IMR-90 (cell line): ENCODE measurements at regions not wholly inside any gene's neighbourhood (a gene's known extent, or its start where the extent isn't known, plus 50 kb on each side); places are given as distances from the start of the nearest gene placed in this dataset.

Experiments
- CEBPB ChIP-seq: IDR thresholded peaks from 2 replicates; pipeline ENCODE4 v1.6.1; 2012; ENCODE audit warnings: low read depth, low read length, improper control_type of control experiment
- NFE2L2 ChIP-seq: fragments of 150-350 bp; IDR thresholded peaks from 2 replicates; pipeline ENCODE4 v1.6.1; 2016; ENCODE audit warnings: low read depth, mild to moderate bottlenecking, low read length
- POLR2A ChIP-seq: IDR thresholded peaks from 2 replicates; pipeline ENCODE4 v1.6.1; 2012; ENCODE audit warnings: mild to moderate bottlenecking, low read depth, low read length
- RAD21 ChIP-seq: IDR thresholded peaks from 2 replicates; pipeline ENCODE4 v1.6.1; 2012; ENCODE audit warnings: low read length, improper control_type of control experiment
- RCOR1 ChIP-seq: IDR thresholded peaks from 2 replicates; pipeline ENCODE4 v1.6.1; 2012; ENCODE audit warnings: mild to moderate bottlenecking, low read length, improper control_type of control experiment; ENCODE audit not compliant: insufficient replicate concordance
- TF ChIP-seq, protein P1 (sequence below): conservative IDR thresholded peaks from 2 replicates; pipeline ENCODE4 v1.5.1; 2012; ENCODE audit warnings: mild to moderate bottlenecking, low read depth, low read length, improper control_type of control experiment
- TF ChIP-seq, protein P2 (sequence below): fragments of 150-350 bp; IDR thresholded peaks from 2 replicates; pipeline ENCODE4 v1.6.1; 2016; ENCODE audit warnings: low read depth, mild to moderate bottlenecking, low read length, moderate library complexity, borderline replicate concordance

DNA sequence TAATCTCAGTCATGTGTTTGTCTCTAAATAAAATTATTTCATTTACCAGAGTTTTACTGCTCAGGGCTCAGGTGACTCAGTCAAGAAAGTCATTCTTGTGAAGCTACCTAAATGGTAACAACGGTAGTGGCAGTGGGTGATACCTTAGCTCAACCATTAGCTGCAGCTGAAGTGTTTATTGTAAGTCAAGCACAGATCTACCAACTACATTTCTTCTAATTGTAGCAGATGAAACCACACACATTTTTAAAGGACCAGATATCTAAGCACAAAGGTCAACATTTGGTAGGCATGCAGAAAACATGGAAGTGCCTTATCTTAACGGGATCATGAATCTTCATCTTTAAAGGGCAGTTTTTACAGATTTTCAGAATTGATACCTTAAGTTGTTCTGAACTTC, 79.1 kb downstream of the FAT4 start:
- TF ChIP-seq CEBPB (no peak), RAD21 (no peak), POLR2A (no peak), RCOR1 (no peak), NFE2L2 (no peak)
- TF ChIP-seq, protein P1, sequence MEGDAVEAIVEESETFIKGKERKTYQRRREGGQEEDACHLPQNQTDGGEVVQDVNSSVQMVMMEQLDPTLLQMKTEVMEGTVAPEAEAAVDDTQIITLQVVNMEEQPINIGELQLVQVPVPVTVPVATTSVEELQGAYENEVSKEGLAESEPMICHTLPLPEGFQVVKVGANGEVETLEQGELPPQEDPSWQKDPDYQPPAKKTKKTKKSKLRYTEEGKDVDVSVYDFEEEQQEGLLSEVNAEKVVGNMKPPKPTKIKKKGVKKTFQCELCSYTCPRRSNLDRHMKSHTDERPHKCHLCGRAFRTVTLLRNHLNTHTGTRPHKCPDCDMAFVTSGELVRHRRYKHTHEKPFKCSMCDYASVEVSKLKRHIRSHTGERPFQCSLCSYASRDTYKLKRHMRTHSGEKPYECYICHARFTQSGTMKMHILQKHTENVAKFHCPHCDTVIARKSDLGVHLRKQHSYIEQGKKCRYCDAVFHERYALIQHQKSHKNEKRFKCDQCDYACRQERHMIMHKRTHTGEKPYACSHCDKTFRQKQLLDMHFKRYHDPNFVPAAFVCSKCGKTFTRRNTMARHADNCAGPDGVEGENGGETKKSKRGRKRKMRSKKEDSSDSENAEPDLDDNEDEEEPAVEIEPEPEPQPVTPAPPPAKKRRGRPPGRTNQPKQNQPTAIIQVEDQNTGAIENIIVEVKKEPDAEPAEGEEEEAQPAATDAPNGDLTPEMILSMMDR, result no peak
- TF ChIP-seq, protein P2, sequence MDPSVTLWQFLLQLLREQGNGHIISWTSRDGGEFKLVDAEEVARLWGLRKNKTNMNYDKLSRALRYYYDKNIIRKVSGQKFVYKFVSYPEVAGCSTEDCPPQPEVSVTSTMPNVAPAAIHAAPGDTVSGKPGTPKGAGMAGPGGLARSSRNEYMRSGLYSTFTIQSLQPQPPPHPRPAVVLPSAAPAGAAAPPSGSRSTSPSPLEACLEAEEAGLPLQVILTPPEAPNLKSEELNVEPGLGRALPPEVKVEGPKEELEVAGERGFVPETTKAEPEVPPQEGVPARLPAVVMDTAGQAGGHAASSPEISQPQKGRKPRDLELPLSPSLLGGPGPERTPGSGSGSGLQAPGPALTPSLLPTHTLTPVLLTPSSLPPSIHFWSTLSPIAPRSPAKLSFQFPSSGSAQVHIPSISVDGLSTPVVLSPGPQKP, result no peak
